Neuronal stem cell (in vitro differentiated cells): ENCODE measurements at regions not wholly inside any gene's neighbourhood (a gene's known extent, or its start where the extent isn't known, plus 50 kb on each side); places are given as distances from the start of the nearest gene placed in this dataset.

Experiments used
- DNase-seq: peaks from one replicate; pipeline ENCODE4 v3.0.0-alpha.2; 2013; ENCODE audit warnings: low spot score
- H2AFZ ChIP-seq: one replicate; pipeline ENCODE4 v1.6.1; 2013; ENCODE audit warnings: mild to moderate bottlenecking, low read length, inconsistent platforms
- H2AK5ac ChIP-seq: 2 replicates; pipeline ENCODE4 v1.6.1; 2013; ENCODE audit warnings: low read depth, mild to moderate bottlenecking, inconsistent platforms, low read length, moderate library complexity, mixed read lengths
- H2BK120ac ChIP-seq: 2 replicates; pipeline ENCODE4 v1.6.1; 2013; ENCODE audit warnings: low read depth, mild to moderate bottlenecking, inconsistent platforms, low read length, moderate library complexity, mixed read lengths
- H2BK12ac ChIP-seq: one replicate; pipeline ENCODE4 v1.6.1; 2013; ENCODE audit warnings: low read length, inconsistent platforms
- H2BK15ac ChIP-seq: 2 replicates; pipeline ENCODE4 v1.6.1; 2013; ENCODE audit warnings: mild to moderate bottlenecking, low read length, inconsistent platforms, mixed read lengths
- H2BK5ac ChIP-seq: one replicate; pipeline ENCODE4 v1.6.1; 2013; ENCODE audit warnings: inconsistent platforms, mild to moderate bottlenecking, low read length, moderate library complexity
- H3K14ac ChIP-seq: one replicate; pipeline ENCODE4 v1.6.1; 2013; ENCODE audit warnings: low read length, inconsistent platforms
- H3K18ac ChIP-seq: 2 replicates; pipeline ENCODE4 v1.6.1; 2013; ENCODE audit warnings: low read length, inconsistent platforms
- H3K23ac ChIP-seq: 2 replicates; pipeline ENCODE4 v1.6.1; 2013; ENCODE audit warnings: low read depth, mild to moderate bottlenecking, mixed read lengths, low read length, inconsistent platforms; ENCODE audit not compliant: poor library complexity
- H3K27ac ChIP-seq: replicated peaks from 3 replicates; pipeline ENCODE4 v1.5.1; 2013; ENCODE audit warnings: low read length, inconsistent platforms
- H3K27me3 ChIP-seq, 3 experiments: 2 replicates each; pipeline ENCODE4 v1.6.1; 2013; ENCODE audit warnings: low read length in 3 of 3, mild to moderate bottlenecking in 2 of 3, inconsistent platforms in 1 of 3, low read depth in 1 of 3, mixed read lengths in 1 of 3, moderate library complexity in 1 of 3; ENCODE audit not compliant: control insufficient read depth in 3 of 3, insufficient read depth in 3 of 3
- H3K36me3 ChIP-seq, 2 donors: replicated peaks in 1 of 2; 2 replicates each; pipeline ENCODE4 v1.6.1; 2013; ENCODE audit warnings: low read length in 2 of 2; ENCODE audit not compliant: control insufficient read depth in 2 of 2, insufficient read depth in 2 of 2
- H3K4ac ChIP-seq: 2 replicates; pipeline ENCODE4 v1.6.1; 2013; ENCODE audit warnings: inconsistent platforms, mild to moderate bottlenecking, low read length, moderate library complexity
- H3K4me1 ChIP-seq, 2 donors: 1 replicate in 1 of 2; 2 replicates in 1 of 2; pipeline ENCODE4 v1.6.1; 2013; ENCODE audit warnings: low read length in 2 of 2, low read depth in 1 of 2; ENCODE audit not compliant: control insufficient read depth in 2 of 2, insufficient read depth in 1 of 2
- H3K4me2 ChIP-seq: one replicate; pipeline ENCODE4 v1.6.1; 2013; ENCODE audit warnings: mild to moderate bottlenecking, low read length, inconsistent platforms; ENCODE audit not compliant: insufficient read depth, poor library complexity, severe bottlenecking
- H3K4me3 ChIP-seq, 2 donors: 2 replicates each; pipeline ENCODE4 v1.5.1; 2013; ENCODE audit warnings: low read length in 2 of 2, mild to moderate bottlenecking in 2 of 2, inconsistent platforms in 1 of 2, moderate library complexity in 1 of 2
- H3K79me1 ChIP-seq: one replicate; pipeline ENCODE4 v1.6.1; 2013; ENCODE audit warnings: low read depth, mild to moderate bottlenecking, inconsistent platforms, low read length, moderate library complexity
- H3K9ac ChIP-seq: one replicate; pipeline ENCODE4 v1.6.1; 2013; ENCODE audit warnings: mild to moderate bottlenecking, low read depth, low read length, inconsistent platforms; ENCODE audit not compliant: poor library complexity
- H3K9me3 ChIP-seq, 2 donors: replicated peaks in 1 of 2; 2 replicates each; pipeline versions ENCODE3 to v1.6.1; 2013; ENCODE audit warnings: low read length in 2 of 2, mild to moderate bottlenecking in 2 of 2, inconsistent platforms in 1 of 2, low read depth in 1 of 2, mixed read lengths in 1 of 2, moderate library complexity in 1 of 2; ENCODE audit not compliant: control insufficient read depth in 2 of 2, insufficient read depth in 1 of 2
- H4K8ac ChIP-seq: one replicate; pipeline ENCODE4 v1.6.1; 2013; ENCODE audit warnings: low read depth, mild to moderate bottlenecking, inconsistent platforms, low read length, moderate library complexity
- H4K91ac ChIP-seq: one replicate; pipeline ENCODE4 v1.6.1; 2013; ENCODE audit warnings: low read length, low read depth, mild to moderate bottlenecking, inconsistent platforms; ENCODE audit not compliant: poor library complexity
- WGBS, 2 donors: extraction: QIAGEN DNeasy Blood & Tissue Kit; methylation state at CpG; one replicate each; pipeline ENCODE4 v1.1.7; 2013; ENCODE audit warnings: missing lambda C conversion rate in 2 of 2, mixed read lengths in 1 of 2; ENCODE audit not compliant: insufficient read length in 2 of 2, insufficient replicate concordance in 1 of 2; ENCODE audit errors: extremely low coverage in 2 of 2; 5-methylcytosine and 5-hydroxymethylcytosine counted together

DNA sequence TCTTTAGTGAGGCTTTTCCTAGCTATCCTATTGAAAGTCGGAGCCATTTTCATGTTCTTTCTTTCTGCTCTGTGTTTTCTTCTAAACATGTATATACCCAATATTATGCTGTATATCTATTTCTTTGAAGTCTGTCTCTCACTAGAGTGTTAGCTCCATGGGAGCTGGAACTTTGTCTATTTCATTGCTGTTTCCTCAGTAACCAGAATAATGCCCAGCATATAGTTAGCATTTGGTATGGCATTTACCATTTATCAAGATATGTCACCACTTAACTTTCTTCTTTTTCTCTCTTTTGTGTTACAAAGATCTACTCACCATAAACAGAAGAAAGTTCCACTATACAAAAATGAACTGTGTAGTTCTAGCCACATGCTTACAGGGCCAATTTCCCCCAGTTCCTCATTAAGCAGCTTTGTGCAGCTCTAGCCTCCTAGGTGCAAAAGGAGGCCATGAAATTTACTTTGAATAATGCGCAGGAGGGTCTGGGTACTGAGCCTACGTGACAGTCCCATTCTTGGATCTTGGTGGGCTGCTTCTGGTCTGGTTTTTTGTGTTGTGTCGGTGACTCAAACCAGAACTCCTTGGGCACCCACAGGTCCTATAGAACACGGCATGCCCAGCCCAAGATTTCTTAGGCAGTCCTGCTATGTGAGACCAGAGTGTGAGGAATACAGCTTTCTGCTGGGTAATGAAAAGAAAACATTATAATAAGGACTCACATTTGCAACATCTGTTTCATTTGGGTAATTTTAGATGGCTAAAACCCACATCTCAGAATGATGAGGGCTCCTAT, 302.3 kb upstream of the IGFBP7 start:
- H3K79me1 ChIP-seq: no peaks in the 10 kb centered on the region

DNA sequence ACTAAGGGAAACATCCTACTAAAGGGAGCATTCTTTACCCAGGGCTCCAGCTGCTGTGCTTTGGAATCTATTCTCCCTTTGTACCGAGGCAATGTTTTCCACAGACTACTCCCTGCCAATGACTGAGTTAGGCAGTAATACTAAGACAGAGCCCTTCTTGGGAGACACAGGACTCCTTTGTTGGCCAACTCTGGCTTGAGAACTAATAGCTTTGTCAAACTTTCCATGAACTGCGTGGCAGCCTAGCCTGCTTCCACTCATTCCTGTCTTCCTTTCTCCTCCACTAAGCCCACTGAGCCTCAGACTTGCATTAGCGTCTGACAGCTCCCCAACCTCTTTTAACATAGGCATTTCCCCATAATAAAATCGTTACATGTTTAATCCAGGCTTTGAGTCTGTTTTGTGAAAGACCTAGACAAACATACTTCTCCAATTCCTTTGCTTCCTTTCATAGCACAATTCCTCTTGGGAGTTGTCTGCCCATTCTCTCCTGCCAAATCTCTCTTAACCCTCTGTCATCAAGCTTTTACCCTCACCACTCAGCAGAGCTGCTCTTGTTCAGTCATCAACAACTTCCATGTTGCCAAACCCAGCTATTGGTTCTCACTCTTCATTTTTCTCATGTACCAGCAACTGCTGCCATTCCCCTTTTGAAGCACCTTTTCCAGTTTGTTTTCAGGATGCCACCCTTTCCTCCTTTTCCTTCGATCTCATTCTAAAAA, 300.3 kb upstream of the IGFBP7 start:
- Histone ChIP-seq H3K9ac (no peak overlapping the region), H3K79me1 (no peaks in the 10 kb centered on the region), H4K8ac (no peak overlapping the region), H3K4me1 (peaks cover 4 to 7% of the 10 kb centered on the region in 2 donors), H2BK120ac (no peak overlapping the region), H3K27ac (no peak overlapping the region), H4K91ac (no peak overlapping the region), H3K14ac (no peak overlapping the region), H3K4me2 (no peak overlapping the region), H3K36me3 (no peaks in the 10 kb centered on the region), H2BK15ac (no peak overlapping the region), H3K27me3 (no peaks in the 10 kb centered on the region), H3K23ac (no peak overlapping the region), H2BK5ac (no peak overlapping the region), H2AFZ (peak overlapping the region; percentile 36), H2AK5ac (no peak overlapping the region), H3K9me3 (no peaks in the 10 kb centered on the region), H3K18ac (no peak overlapping the region), H3K4me3 (no peak overlapping the region), H2BK12ac (no peak overlapping the region), H3K4ac (no peak overlapping the region)
- peak; percentile 18 for DNase-seq
- no CpG with 5 or more reads among the region's 5 CpGs for WGBS, 2 donors

More for the DNA sequence above, 302.3 kb upstream of the IGFBP7 start:
- H3K36me3 ChIP-seq: no peaks in the 10 kb centered on the region
- no peak overlapping the region for H3K23ac ChIP-seq
- no peak overlapping the region for H3K4me3 ChIP-seq
- H3K27ac ChIP-seq: no peak overlapping the region
- H3K18ac ChIP-seq: no peak overlapping the region
- no peaks in the 10 kb centered on the region for H3K9me3 ChIP-seq
- H2AK5ac ChIP-seq: no peak overlapping the region
- H3K14ac ChIP-seq: no peak overlapping the region
- no peak overlapping the region for H2BK5ac ChIP-seq
- H4K8ac ChIP-seq: no peak overlapping the region
- H2BK15ac ChIP-seq: no peak overlapping the region
- H3K4me1 ChIP-seq: peaks cover 4 to 7% of the 10 kb centered on the region in 2 donors
- no peak overlapping the region for H2BK120ac ChIP-seq
- no peak overlapping the region for H3K4ac ChIP-seq
- no peak overlapping the region for H3K9ac ChIP-seq
- no CpG with 5 or more reads among the region's 5 CpGs for WGBS, 2 donors
- no peak overlapping the region for H4K91ac ChIP-seq
- H3K4me2 ChIP-seq: no peak overlapping the region
- H2AFZ ChIP-seq: no peak overlapping the region
- no peak for DNase-seq
- H3K27me3 ChIP-seq: no peaks in the 10 kb centered on the region
- no peak overlapping the region for H2BK12ac ChIP-seq

DNA sequence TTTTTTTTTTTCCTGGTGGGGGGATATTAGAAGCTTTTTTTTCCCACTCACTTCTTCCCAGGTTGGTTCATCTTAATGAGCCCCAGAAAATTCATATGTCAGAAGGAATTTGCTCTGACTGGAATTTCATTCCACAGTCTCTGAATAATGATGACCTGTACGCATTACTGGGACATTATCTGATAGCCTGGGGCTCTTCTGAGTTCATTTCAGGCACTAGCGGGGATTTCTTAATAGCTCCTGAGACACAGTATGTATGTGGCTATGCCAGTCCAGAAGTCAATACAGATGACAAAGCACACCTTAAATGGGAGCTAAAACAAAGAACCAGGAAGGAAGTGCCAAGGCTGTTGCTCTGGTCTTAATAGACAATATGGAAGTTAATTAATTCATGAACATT, 295.2 kb upstream of the IGFBP7 start:
- H3K18ac ChIP-seq: no peak overlapping the region
- no peak for DNase-seq
- H3K27ac ChIP-seq: no peak overlapping the region
- H3K9me3 ChIP-seq: peaks cover 2 to 3% of the 10 kb centered on the region in 2 donors
- no peak overlapping the region for H2AK5ac ChIP-seq
- no peak overlapping the region for H3K4ac ChIP-seq
- H3K27me3 ChIP-seq: no peaks in the 10 kb centered on the region
- H3K4me1 ChIP-seq: peaks cover 2 to 6% of the 10 kb centered on the region in 2 donors
- no peak overlapping the region for H3K4me2 ChIP-seq
- H3K23ac ChIP-seq: no peak overlapping the region
- no peak overlapping the region for H2BK5ac ChIP-seq
- no peak overlapping the region for H2BK12ac ChIP-seq
- WGBS, 2 donors: no CpG with 5 or more reads among the region's 2 CpGs
- no peak overlapping the region for H3K4me3 ChIP-seq
- no peaks in the 10 kb centered on the region for H3K36me3 ChIP-seq
- H3K14ac ChIP-seq: no peak overlapping the region
- H2BK15ac ChIP-seq: no peak overlapping the region
- no peak overlapping the region for H2BK120ac ChIP-seq
- H4K91ac ChIP-seq: no peak overlapping the region
- no peaks in the 10 kb centered on the region for H3K79me1 ChIP-seq
- H4K8ac ChIP-seq: no peak overlapping the region
- no peak overlapping the region for H3K9ac ChIP-seq
- H2AFZ ChIP-seq: no peak overlapping the region

DNA sequence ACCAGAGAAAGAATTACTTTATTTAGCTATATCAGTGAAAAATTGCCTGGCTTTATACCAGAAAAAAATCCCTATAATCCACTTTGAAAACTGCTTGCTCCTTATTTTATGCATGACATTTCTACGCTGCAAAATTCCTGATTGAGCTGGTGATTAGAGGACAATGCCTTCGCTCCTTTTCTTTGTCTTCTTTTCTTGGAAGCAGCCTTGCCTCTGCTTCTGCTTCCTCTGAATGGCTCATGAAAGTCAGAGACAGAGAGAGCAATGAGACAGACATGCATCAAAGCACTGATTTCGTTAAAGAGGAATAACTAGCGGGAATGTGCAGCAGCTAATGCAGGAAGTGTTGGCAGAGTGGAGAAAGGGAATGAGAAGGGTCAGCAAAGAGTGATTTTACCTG, 294.3 kb upstream of the IGFBP7 start:
- Histone ChIP-seq H3K27me3 (no peaks in the 10 kb centered on the region), H3K4me2 (no peak overlapping the region), H3K4me3 (no peak overlapping the region), H3K4ac (no peak overlapping the region), H2BK120ac (no peak overlapping the region), H2BK15ac (no peak overlapping the region), H4K8ac (no peak overlapping the region), H3K9me3 (peaks cover 2 to 3% of the 10 kb centered on the region in 2 donors), H2BK12ac (no peak overlapping the region), H3K23ac (no peak overlapping the region), H3K79me1 (no peaks in the 10 kb centered on the region), H4K91ac (no peak overlapping the region), H3K14ac (no peak overlapping the region), H2AK5ac (no peak overlapping the region), H3K18ac (no peak overlapping the region), H3K4me1 (peaks cover 2 to 6% of the 10 kb centered on the region in 2 donors), H2BK5ac (no peak overlapping the region), H3K9ac (no peak overlapping the region), H3K36me3 (no peaks in the 10 kb centered on the region), H2AFZ (peak overlapping the region; percentile 72), H3K27ac (no peak overlapping the region)
- no CpG with 5 or more reads among the region's 4 CpGs for WGBS, 2 donors
- peak; percentile 17 for DNase-seq
